Right cardiac atrium (tissue), 5 donors: ENCODE measurements at regions not wholly inside any gene's neighbourhood (a gene's known extent, or its start where the extent isn't known, plus 50 kb on each side); places are given as distances from the start of the nearest gene placed in this dataset.

Source experiments
- ATAC-seq, 2 donors: fragments of 200-7000 bp; cut with Tn5 transposase; one replicate each; pipeline versions ENCODE4 v1.8.0 to v1.9.1; 2020; ENCODE audit warnings: moderate library complexity in 2 of 2, mild to moderate bottlenecking in 1 of 2
- DNase-seq, 3 donors: peaks; one replicate each; pipeline ENCODE4 v3.0.0-alpha.2; 2020
- H3K27ac ChIP-seq: one replicate; pipeline ENCODE4 v1.5.1; 2013; ENCODE audit warnings: mild to moderate bottlenecking, low read length, control low read depth, moderate library complexity
- H3K27me3 ChIP-seq: one replicate; pipeline ENCODE4 v1.6.1; 2013; ENCODE audit not compliant: control insufficient read depth, insufficient read depth
- H3K4me1 ChIP-seq: one replicate; pipeline ENCODE4 v1.6.1; 2013; ENCODE audit warnings: low read length; ENCODE audit not compliant: control insufficient read depth, insufficient read depth
- H3K4me3 ChIP-seq: one replicate; pipeline ENCODE4 v1.5.1; 2013; ENCODE audit warnings: low read length, control low read depth
- H3K9me3 ChIP-seq: one replicate; pipeline ENCODE4 v1.6.1; 2013; ENCODE audit warnings: low read length; ENCODE audit not compliant: control insufficient read depth
- WGBS: extraction: QIAGEN DNeasy Blood & Tissue Kit; methylation state at CpG from one replicate; pipeline ENCODE4 v1.1.7; 2013; 5-methylcytosine and 5-hydroxymethylcytosine counted together
- intact Hi-C, 4 donors: fragments of 100-400 bp; cut with DNase I; formaldehyde crosslinking; loops; one replicate each; pipeline versions ENCODE4 v1.11.0 to v1.14.0; 2022 to 2023
- donor health status: healthy with polysubstance abuse.
- donor health status: DM: no; HTN: yes; CAD: no.
- donor health status: DM: no; HTN: no; CAD: no.
- donor health status: DM: no; HTN: yes; CAD: no; lungs with severe emphysema.
- donor health status: DM: yes; HTN: yes; CAD: no.

DNA sequence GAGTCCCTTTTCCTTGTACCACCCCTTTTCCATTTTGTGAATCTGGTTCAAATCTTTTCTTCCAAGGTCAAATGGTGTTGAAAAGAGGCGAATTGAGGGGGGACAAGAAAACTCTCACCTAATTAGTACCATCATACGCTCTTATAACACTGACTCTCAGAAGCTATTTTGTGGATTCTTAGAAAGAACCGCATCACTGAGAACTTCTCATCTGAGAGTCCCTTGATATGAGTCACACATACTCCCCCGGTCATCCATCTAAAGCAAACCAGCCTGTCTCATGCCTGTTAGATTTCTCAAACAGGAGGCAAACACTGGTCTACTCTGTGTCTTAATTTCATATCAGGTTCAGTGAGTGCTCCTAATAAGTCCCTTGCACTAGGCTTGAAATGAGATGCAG lies 76.5 kb upstream of the SPRED1 start:
- Histone ChIP-seq H3K4me3 (no peak overlapping the region), H3K9me3 (no peaks in the 10 kb centered on the region), H3K4me1 (no peaks in the 10 kb centered on the region), H3K27ac (no peak overlapping the region), H3K27me3 (no peaks in the 10 kb centered on the region)
- DNase-seq (no peak), ATAC-seq (no peak)
- 77% methylated on average over 4 of the region's 4 CpGs for WGBS
- intact Hi-C loops, result no loop called here

DNA sequence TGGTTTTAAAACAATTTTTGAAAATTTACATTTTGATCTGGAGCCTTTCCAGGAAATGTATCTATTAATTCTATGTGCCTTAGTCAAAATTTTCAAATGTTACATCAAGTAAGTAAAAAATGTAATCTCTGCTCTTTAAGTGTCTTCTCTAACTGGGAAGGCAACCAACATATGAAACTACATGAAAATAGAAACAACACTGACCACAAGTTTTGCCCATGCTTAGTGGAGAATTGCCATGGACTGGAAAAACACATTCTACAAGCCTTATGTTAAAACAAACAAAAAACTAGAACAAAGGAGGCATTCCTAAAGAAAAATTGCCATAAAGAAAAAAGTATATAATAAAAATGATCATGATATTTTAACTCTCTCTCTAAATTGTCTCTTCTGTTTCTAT lies 75.9 kb upstream of the SPRED1 start:
- Histone ChIP-seq H3K9me3 (no peaks in the 10 kb centered on the region), H3K27ac (no peak overlapping the region), H3K27me3 (no peaks in the 10 kb centered on the region), H3K4me1 (no peaks in the 10 kb centered on the region), H3K4me3 (no peak overlapping the region)
- ATAC-seq (no peak), DNase-seq (no peak)
- intact Hi-C loops, result no loop called here

DNA sequence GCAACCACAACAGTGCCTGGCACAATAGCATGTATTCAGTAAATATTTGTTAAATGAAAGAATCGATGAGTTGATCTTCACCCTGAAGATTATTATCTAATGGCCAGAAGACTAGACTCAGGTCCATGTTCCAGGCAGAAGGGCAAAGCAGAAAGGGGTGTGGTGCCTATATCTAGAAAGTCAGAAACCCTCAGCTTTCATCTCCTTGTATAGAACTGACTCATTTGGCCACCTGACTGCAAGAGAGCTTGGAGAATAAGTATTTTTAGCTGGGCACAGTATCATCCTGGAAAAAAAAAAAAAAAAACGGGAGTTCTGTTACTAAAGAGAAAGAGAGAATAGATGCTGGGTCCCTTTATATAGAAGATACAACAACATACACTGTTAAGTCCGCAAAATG lies 69.7 kb upstream of the SPRED1 start:
- no peaks in the 10 kb centered on the region for H3K9me3 ChIP-seq
- no peak overlapping the region for H3K4me3 ChIP-seq
- ATAC-seq (no peak), DNase-seq (no peak)
- H3K4me1 ChIP-seq, result no peaks in the 10 kb centered on the region
- no peaks in the 10 kb centered on the region for H3K27me3 ChIP-seq
- WGBS, result 68% methylated on average over 3 of the region's 3 CpGs
- intact Hi-C loops, result no loop called here
- no peak overlapping the region for H3K27ac ChIP-seq

DNA sequence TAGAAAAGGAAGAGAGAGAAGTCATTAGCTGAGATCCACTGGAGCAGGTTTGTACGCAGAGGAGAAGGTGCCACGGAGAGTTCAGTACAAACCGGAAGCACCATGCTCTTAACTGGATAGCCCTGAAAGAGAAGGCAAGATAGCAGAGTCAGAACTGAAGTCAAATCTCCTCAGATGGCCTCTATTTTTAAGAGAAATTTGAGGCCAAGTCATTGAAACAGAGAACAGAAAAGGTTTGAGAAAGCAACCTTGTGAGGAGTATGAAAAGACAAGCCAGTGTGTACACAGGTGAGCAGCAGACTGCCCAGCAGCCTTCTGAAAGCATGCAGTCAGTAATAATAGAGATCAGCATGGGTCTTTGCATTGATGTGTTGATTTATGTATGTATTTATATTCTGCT lies 66.1 kb upstream of the SPRED1 start:
- WGBS, result 89% methylated on average over 3 of the region's 3 CpGs
- H3K9me3 ChIP-seq, result no peaks in the 10 kb centered on the region
- no peaks in the 10 kb centered on the region for H3K4me1 ChIP-seq
- H3K27ac ChIP-seq, result no peak overlapping the region
- H3K27me3 ChIP-seq, result no peaks in the 10 kb centered on the region
- no peak overlapping the region for H3K4me3 ChIP-seq
- DNase-seq, result no peak
- ATAC-seq, result no peak
- intact Hi-C loops, result no loop called here

DNA sequence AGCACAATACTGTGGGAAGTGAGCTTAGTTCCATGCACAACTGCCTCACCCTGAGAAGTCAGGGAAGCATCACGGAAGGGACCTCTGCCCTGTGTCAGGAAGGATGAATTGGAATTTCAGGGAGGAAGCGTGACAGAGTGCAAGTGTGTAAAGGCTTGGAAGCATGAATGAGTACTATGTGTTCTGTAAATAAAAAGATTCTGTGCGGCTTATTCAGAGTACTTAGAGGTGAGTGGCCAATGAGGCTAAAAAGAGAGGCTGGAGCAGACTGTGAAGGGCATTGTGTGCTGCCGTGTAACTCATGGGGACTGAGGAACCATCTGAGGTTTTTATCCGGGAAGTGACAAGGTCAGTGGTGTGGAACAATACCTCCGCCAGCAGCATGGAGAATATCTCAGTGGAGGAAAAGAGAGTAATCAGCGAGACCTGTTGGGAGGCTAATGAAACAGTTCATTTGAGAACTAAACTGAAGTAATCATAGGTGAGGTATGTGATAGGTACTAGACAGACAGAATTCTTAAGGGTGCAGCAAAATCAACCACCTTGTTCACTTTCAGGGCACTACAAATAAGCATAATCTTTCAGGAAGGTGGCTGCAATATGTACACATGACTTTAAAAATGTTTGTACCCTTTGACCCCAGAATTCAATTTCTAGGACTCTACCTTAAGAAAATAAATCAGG lies 64.9 kb upstream of the SPRED1 start:
- peak in 1 of 2 donors; percentile 51 for ATAC-seq
- 69% methylated on average over 7 of the region's 7 CpGs for WGBS
- intact Hi-C loops, result no loop called here
- no peaks in the 10 kb centered on the region for H3K27me3 ChIP-seq
- H3K27ac ChIP-seq, result no peak overlapping the region
- H3K9me3 ChIP-seq, result no peaks in the 10 kb centered on the region
- no peaks in the 10 kb centered on the region for H3K4me1 ChIP-seq
- H3K4me3 ChIP-seq, result no peak overlapping the region
- DNase-seq, result no peak

DNA sequence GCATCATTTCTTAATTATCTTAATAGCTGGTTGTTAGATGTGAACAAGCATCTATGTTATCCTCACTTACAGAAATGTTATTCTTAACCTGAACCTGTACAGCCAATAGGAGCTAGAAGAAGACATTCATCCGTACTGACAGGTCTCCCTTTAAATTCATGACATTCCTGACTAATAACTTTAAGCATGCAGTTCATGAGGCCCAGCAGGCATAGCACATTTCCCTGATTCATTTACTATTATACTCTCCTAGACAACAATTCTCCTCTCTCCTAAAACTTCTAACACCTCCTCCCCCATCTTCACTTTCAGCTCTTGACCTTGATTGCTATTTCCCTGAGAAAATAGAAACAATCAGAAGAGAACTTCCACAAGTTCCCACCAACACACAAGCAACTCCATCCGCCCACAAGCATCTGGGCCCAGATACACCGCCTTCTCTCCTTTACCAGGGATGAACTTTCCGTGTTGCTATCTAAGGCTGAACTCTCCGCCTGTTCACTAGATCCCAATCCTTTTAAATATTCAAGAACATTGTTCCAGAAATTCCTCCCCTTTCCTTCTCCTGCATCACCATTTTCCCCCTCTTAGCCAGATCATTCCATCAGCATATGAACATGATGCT lies 62.9 kb upstream of the SPRED1 start:
- no peak overlapping the region for H3K4me3 ChIP-seq
- no peaks in the 10 kb centered on the region for H3K27me3 ChIP-seq
- no peaks in the 10 kb centered on the region for H3K4me1 ChIP-seq
- H3K27ac ChIP-seq, result no peak overlapping the region
- intact Hi-C loops, result no loop called here
- DNase-seq (no peak), ATAC-seq (no peak)
- H3K9me3 ChIP-seq, result no peaks in the 10 kb centered on the region
- WGBS, result 80% methylated on average over 5 of the region's 5 CpGs

DNA sequence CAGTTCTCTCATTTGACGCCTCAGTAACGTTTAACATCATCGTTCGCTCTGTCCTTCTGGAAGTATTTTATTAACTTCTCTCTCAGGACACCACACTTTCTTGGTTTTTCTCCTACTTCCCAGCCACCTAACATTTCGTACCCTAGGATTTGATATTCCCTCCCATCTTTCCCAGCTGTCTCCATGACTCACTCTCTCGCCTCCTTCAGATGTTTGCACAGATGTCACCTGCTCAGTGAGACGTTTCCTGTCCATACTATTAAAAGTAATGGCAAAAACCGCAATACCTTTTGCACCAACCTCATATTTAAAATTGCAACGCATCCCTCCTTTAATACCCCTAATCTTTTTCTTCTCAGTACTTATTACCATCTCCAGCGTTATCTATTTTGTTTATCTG lies 62.1 kb upstream of the SPRED1 start:
- intact Hi-C loops, result no loop called here

DNA sequence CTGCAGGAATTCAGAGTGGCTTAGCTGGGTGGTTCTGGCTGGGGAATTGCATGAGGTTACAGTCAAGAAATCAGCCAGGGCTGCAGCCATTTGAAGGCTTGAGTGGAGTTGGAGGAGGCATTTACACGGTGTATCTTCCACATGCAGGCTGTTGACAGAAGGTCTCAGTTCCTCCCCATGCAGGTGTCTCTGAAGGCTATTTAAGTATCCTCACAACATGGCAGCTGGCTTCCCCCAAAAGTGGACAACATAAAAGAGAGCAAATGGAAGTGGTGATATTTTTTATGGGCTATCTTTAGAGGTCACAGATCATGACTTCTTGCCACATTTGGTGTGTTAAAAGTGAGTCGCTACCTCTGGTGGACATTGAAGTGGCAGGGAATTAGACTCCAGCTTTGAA lies 60.1 kb upstream of the SPRED1 start:
- H3K4me1 ChIP-seq, result no peaks in the 10 kb centered on the region

More for the DNA sequence above, 62.1 kb upstream of the SPRED1 start:
- WGBS, result 93% methylated on average over 10 of the region's 10 CpGs
- H3K9me3 ChIP-seq, result no peaks in the 10 kb centered on the region
- DNase-seq (no peak), ATAC-seq (no peak)
- H3K4me1 ChIP-seq, result no peaks in the 10 kb centered on the region
- no peak overlapping the region for H3K27ac ChIP-seq
- no peak overlapping the region for H3K4me3 ChIP-seq
- no peaks in the 10 kb centered on the region for H3K27me3 ChIP-seq

DNA sequence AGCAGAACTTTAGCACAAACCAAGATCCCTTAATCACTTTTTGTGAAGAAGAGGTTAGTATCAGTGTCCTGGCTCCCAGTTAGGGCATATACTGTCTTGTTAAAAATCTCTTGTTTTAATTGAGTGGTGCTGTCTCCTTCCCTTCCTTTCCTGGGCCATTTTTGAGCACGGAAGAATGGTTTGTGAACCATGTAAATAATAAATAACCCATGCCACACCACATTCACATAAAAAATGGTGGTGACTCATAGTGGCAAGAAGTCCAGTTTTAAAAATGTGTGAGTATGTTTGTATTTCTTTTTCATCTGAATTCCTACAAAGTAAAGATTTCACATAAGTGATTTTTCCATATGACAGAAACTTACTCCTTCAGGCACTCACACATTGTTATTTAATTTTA lies 59.1 kb upstream of the SPRED1 start:
- Histone ChIP-seq H3K9me3 (no peaks in the 10 kb centered on the region), H3K4me1 (no peaks in the 10 kb centered on the region), H3K27ac (no peak overlapping the region), H3K27me3 (no peaks in the 10 kb centered on the region), H3K4me3 (no peak overlapping the region)
- WGBS, result 80% methylated on average over 1 of the region's 1 CpG
- intact Hi-C loops, result no loop called here
- DNase-seq, result no peak
- no peak for ATAC-seq

More for the DNA sequence above, 60.1 kb upstream of the SPRED1 start:
- H3K9me3 ChIP-seq, result no peaks in the 10 kb centered on the region
- no peak overlapping the region for H3K4me3 ChIP-seq
- DNase-seq, result no peak
- 90% methylated on average over 2 of the region's 2 CpGs for WGBS
- no peaks in the 10 kb centered on the region for H3K27me3 ChIP-seq
- intact Hi-C loops, result no loop called here
- no peak for ATAC-seq
- H3K27ac ChIP-seq, result no peak overlapping the region

DNA sequence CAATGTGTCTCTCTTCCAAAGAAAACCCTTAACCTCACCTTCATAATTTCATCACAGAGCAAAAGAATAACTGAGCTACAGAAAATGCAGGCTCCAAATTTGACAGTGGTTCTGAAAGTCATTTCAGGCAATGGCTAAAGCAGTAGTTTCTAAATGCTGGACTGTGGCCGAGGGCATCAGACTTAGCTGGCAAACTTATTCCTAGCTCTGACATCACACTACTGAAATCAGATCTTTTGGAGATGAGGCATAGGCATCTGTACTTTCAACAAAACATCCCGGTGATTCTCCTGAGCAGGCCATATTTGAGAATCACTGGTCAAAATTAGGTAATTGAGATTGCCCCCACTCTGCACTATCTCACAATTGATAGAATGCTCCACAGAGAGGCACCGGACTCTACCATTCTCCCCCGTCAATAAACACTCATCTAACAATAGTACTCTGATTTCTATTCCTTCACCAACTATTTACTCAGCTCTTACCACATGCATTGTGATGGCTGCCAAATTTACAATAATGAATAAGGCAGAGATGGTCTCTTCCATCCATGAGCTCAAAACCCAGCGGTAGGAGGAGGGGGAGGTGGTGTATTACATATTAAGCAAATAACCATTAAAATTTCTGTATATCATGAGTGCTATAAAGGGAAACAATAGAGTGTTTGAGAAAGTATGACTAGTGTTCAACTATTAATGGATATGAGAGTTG lies 57.3 kb upstream of the SPRED1 start:
- H3K9me3 ChIP-seq, result no peaks in the 10 kb centered on the region
- no peak overlapping the region for H3K4me3 ChIP-seq
- H3K27me3 ChIP-seq, result no peaks in the 10 kb centered on the region
- ATAC-seq (no peak), DNase-seq (no peak)
- WGBS, result 90% methylated on average over 5 of the region's 5 CpGs
- no peak overlapping the region for H3K27ac ChIP-seq
- intact Hi-C loops, result no loop called here
- no peaks in the 10 kb centered on the region for H3K4me1 ChIP-seq

DNA sequence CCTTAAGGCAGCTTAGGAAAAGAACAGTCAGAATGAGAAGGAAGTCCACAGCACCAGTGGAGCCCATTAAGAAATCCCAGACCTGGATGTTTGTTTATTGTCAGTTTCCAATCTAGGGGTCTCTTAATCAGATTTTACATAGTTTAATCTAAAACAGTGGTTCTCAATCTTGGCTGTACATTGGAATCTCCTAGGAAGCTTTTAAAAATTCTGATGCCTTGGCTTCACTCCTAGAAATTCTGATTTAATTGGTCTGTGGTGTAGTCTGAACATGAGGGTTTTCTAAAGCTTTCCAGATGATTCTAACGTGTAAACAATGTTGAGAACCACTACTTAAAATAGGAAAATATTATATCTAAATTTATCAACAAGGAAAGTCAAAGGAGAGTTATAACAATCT lies 56.6 kb upstream of the SPRED1 start:
- Histone ChIP-seq H3K27ac (no peak overlapping the region), H3K9me3 (no peaks in the 10 kb centered on the region), H3K27me3 (no peaks in the 10 kb centered on the region), H3K4me3 (no peak overlapping the region), H3K4me1 (no peaks in the 10 kb centered on the region)
- whole genome bisulfite sequencing, result 44% methylated on average over 1 of the region's 1 CpG
- intact Hi-C loops, result no loop called here
- DNase-seq, result no peak
- ATAC-seq, result no peak
